Stimulated activated naive CD4-positive, alpha-beta T cell (primary cell): ENCODE measurements at regions not wholly inside any gene's neighbourhood (a gene's known extent, or its start where the extent isn't known, plus 50 kb on each side); places are given as distances from the start of the nearest gene placed in this dataset.
"Not testable (repeated sequence)": the region's sequence is repeated elsewhere in the genome, so short reads cannot be mapped to it uniquely, and the experiment has no call there.

ENCODE experiments used
- DNase-seq, 6 experiments: peaks; one replicate each; lab custom pipeline; 2025; lab: John Stamatoyannopoulos, UW

GRCh38 chr5:174793684-174794328 is 69.4 kb downstream of the MSX2 start:
- DNase-seq, result peak in 2 of 6 experiments; percentile 2 to 28

- no peak for DNase-seq
These were observed 68.7 kb downstream of the MSX2 start for GRCh38 chr5:174793076-174793475.

DNA sequence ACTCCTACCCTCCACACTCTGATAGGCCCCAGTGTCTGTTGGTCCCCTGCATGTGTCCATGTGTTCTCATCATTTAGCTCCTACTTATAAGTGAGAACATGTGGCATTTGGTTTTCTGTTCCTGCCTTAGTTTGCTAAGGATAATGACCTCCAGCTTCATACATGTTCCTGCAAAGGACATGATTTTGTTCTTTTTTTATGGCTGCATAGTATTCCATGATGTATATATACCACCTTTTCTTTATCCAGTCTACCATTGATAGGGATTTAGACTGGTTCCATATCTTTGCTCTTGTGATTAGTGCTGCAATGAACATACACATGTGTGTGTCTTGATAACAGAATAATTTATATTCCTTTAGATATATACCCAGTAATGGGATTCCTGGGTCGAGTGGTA is 67.9 kb downstream of the MSX2 start:
- DNase-seq, result not testable (repeated sequence)

- DNase-seq, result no peak
These were observed 66.5 kb downstream of the MSX2 start for GRCh38 chr5:174790906-174791305.

DNA sequence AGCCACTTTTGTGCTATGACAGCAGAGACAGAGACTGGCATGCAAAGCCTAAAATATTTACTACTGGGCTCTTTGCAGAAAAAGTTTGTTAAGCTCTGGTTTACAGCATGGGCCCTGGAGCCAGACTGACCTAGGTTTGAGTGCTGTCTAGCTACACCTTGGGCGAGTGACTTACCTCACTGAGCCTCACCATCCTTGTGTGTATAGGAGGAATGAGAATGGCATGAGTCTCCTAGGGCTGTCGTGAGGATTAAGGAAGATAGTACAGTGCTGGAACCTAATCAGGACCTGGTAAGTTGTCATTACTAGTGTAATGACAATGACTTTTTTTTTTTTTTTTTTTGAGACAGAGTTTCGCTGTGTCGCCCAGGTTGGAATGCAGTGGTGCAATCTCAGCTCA is 65.2 kb downstream of the MSX2 start:
- DNase-seq, result no peak

DNA sequence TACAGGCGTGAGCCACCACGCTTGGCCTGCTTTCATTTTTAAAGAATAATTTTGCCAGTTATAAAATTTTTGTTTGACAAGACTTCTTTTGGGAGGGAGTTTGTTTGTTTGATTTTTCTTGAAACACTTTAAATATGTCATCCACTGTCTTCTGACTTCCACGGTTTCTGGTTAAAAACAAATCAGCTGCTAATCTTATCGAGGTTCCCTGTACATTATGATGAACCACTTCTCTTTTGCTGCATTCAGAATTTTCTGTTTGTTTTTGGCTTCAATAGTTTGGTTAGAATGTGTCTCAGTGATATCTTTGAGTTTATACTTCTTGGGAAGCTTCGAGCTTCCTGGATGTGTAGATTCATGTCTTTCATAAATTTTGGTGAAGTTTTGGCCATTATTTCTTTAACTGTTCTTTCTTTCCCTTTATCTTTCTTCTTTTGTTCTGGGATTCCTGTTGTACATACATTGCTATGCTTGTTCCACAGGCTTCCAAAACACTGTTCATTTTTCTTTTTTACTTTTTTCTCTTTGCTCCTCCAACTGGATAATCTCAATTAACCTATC is 60.8 kb downstream of the MSX2 start:
- no peak for DNase-seq
